Hematopoietic multipotent progenitor cell treated with erythropoietin and hydrocortisone succinate and interleukin-3 and kit ligand, for 17 days (in vitro differentiated cells): ENCODE measurements at regions not wholly inside any gene's neighbourhood (a gene's known extent, or its start where the extent isn't known, plus 50 kb on each side); places are given as distances from the start of the nearest gene placed in this dataset.
"Not testable (repeated sequence)": the region's sequence is repeated elsewhere in the genome, so short reads cannot be mapped to it uniquely, and the experiment has no call there.

Experiments
- DNase-seq: peaks from one replicate; pipeline ENCODE4 v3.0.0-alpha.2; 2015; ENCODE audit warnings: low spot score

DNA sequence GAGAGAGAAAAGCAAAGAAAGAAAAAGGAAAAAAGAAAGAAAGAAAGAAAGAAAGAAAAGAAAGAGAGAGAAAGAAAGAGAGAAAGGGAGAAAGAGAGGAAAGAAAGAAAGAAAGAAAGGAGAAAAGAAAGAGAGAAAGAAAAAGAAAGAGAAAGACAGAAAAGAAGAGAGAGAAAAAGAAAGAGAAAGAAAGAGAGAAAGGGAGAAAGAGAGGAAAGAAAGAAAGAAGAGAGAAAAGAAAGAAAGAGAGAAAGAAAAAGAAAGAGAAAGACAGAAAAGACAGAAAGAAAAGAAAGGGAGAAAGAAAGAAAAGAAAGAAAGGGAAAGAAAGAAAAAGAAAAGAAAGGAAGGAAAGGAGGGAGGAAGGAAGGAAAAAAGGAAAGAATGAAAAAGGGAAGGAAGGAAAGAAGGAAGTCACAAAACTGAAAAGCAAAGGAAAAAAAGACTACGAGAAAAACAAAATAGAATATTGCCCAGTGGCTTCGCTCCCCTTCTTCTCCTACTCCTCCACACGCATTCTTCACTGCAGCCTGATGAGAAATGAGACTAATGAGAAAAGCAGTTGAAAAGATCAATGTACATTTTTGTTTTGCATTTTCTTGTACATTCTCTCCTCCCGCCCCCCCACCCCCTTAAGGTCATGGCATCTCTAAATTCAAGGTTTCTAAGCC is 170.0 kb downstream of the SOD2 start:
- DNase-seq = no peak

DNA sequence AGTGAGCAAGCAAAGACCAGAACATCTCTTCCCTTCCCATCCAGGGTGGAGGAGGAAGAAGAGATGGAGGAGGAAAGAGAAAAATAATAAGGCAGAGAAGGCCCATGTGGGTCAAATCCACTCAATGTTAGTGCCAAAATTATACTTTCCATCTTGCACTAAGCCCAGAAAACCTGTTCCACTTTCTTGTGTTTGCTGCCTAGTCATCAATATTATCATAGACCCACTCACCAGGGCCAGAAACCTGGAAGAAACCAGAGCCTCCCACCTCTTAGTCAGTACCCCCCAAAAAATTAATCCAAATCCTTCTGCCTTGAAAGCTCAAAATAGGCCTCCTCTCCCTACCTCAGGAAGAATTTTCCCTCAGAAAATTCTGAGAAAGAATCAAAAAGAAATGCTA is 171.1 kb downstream of the SOD2 start:
- no peak for DNase-seq

DNA sequence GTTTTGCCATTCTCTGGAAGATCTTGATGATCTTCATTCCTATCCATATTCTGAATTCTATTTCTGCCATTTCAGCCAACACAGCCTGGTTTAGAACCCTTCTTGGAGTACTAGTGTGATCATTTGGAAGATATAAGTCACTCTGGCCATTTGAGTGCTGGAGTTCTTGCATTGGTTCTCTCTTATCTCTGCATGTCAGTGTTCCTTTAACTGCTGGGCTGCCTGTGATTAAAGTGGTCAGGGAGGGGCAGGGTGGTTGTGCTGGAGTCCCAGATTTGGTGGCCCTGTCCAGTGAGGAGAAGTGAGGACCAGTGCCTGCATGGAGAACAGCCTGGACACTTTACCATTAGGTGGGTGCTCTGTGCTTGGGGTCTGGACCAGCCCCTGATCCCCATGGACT is 173.0 kb downstream of the SOD2 start:
- DNase-seq = no peak

DNA sequence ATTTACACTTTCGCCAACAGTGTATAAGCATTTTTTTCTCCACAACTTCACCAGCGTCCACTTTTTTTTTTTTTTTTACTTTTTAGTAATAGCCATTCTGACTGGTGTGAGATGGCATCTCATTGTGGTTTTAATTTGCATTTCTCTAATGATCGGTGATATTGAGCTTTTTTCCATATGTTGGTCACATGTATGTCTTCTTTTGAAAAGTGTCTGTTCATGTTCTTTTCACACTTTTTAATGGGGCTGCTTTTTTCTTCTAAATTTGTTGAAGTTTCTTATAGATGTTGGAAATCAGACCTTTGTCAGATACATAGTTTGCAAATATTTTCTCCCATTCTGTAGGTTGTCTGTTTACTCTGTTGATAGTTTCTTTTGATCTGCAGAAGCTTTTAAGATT is 177.2 kb downstream of the SOD2 start:
- DNase-seq = not testable (repeated sequence)

DNA sequence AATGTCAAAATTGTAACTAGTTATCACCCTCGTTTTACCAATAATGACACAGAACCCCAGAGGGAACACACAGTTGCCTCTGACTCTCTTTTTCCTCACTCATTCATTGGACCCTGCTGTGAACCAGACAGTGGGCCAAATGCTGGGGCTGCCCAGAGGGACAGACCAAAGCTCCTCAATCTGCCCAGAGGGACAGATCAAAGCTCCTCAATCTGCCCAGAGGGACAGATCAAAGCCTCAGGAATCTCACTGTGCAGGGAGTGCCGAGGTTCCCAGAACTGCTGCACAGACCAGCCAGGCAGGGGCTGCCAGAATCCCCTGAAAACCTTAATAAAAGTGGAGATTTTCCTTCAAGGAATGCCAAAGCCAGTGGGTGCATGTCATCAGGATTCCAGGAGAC is 179.1 kb downstream of the SOD2 start:
- DNase-seq = no peak

DNA sequence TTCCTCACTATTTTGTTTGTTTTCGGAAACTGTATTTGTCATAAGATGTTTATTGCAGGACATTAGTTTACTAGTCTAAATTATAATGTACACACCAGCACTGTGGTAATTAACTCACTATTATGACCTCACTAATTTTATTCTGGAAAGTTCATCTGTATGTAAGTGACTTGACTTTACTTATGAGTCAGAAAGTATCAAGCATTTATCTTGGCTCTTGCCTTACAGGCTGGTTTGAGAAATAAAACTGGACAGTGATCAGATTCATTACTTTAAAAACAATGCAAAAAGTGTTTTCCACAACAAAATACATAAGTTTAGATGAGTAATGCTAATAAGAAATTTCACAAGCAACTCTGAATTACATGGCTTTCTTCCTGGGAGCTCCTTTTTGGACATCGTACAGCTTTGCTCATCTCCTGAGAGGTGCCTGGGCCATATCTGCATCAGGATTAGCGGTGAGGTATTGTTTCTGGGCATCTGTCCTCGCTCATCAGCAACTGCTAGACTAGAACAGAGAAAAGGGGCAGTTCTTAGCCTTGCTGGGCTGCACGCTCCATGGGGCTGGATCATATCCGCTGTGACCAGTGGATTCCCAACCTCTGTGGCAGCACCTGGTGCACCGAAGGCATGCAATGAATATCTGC is 179.8 kb downstream of the SOD2 start:
- no peak for DNase-seq

DNA sequence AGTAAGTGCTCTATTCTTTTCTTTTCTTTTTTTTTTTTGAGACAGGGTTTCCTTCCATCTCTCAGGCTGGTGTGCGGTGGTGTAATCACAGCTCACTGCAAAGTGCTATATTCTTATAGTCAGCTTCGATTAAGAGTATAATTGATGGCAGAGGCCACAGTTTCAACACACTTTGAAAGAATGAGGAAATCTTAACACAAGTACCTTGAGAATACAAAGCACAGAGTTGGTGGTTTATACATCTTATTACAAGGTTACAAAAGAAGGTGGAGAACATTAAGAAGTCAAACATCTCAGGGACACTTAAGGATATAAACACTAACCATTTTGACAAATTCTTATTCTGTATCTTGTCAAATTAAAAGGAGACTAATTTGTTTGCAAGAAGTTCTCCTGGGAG is 180.5 kb downstream of the SOD2 start:
- no peak for DNase-seq

DNA sequence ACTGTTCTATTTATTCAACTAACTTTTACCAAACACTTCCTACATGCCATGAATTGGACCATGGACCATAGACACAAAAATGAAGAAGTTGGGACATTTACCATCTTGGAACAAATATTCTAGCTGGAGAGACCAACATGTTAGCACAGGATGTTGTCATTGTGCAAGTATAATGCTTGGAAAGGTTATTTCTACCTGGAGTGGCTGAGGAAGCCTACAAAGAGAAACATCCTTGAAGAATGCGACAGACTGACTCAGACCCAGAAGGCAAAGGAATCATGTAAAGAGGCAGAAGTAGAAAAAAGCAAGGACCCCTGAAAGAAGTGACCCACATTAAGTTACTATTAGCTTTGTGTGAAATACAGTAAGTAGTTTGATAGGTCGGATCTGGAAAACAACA is 180.9 kb downstream of the SOD2 start:
- no peak for DNase-seq

DNA sequence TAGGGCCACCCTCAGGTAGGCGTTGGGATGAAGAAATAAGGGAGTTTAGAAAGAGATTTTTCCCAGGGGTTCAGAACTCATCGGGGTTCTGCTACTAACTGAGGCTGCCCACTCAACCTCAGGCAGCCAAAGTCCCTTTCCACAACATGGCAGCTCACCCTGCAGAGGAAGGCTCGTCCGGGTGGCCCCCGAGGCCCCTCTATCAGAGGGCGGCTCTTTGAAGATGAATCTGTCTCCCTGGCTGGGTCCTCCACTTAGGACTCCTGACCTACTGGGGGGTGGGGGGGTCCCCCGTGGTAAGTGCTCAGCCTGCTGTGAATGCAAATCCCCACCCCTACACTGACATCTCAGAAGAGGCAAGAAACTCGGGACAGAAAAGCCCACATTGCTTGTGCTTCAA is 182.9 kb downstream of the SOD2 start:
- DNase-seq = no peak

DNA sequence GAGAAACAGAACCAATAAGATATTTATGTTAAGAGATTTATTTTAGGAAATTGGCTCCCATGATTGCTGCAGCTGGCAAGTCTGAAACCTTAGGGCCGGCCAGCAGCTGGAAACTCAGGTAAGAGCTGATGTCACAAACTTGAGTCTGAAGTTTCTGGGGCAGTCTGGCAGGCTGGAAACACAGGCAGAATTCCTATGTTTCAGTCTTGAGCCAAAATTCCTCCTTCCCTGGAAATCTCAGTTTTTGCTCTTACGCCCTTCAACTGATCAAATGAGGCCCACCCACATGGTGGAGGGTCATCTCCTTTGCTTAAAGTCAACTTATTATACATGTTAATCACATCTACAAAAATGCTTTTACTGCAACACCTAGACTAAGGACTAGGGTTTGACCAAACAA is 184.1 kb downstream of the SOD2 start:
- DNase-seq = no peak

DNA sequence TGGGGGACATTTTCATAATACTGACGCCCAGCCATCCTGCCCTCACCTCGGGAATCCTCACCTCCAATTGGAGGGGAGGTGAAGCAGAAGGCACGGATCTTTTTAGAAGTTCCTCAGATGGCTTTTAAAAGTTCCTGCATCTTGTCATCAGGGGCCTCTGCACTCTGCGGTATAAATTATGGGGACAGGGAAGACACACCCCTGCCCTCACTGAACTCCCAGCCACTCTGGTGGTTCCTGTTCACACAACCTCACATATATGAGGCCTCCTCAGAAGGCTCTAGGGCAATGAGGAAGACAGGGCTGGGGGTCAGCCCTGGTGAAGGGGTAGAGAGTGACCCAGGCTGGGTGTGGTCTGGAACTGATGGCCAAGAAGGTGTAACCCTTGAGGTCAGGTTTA is 187.0 kb downstream of the SOD2 start:
- DNase-seq = no peak

DNA sequence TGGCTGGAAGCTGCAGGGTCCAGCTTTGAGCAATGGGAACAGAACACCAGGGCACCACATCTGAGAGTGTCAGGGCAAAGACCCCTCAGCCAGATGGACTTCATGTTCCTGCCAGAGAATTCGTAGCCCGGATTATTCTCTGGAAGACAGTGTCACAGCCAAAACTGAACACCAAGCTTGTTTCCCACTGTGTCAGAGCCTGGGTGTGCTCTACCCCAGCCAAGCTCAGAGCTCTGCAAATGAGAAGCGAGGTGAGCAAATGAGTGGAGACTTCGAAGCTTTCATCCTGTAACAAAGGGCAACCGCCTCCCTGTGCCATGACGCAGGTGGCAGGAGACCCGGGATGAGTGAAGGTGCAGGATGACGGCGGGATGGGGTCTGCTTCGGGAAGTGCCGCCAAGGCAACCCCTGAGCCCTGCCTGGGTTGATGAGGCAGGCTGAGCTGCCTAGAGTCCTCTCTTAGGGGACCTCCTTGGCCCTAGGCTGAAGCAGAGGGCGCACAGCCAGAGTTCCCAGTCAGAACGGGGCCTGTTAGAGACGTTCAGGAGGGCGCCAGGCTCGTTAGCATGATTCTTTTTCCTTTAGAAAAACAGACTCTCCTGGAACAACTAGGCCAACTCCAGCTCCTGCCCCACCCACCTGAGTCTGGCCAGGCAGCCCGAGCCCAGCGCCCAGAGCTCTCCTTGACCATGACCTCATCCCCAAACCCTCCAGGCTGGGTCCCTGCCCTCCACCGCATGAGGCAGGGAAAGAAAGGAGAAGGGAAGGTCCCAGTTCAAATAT is 187.7 kb downstream of the SOD2 start:
- DNase-seq = no peak

DNA sequence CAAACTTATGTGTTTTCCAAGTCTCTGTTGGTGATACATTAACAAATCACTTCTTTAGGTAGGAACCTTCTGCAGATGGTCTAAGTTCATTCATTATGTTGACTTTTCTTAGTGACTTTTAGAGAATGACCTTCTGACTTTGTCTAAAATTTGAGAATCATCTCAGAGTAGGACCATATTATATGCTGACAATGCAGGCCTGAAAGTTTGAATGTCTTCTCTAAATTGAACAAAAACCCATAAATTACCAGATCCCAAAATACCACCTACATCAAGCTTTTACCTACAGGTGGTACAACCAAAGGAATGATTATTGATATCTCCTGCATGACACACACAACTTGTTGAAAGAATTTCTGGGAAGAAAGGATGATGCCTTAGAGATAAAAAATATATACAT is 191.5 kb downstream of the SOD2 start:
- no peak for DNase-seq

DNA sequence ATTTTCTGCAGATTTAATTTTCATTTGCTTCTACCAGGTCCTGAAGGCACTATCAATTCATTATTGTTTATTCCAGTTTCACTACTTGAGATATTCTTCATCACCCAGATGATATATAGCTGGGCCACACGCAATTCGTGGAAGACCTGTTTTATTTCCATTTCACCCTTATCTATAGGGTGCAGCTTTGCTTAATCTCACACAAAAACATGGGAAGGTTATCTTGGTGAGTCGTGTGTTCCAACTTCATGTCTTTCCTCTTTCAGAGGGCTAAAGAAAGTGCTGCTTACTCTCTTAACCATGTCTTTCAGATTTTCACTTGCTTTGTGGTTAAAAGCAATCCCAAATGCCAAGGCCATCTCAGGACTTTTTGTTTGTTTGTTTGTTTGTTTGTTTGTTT is 194.0 kb downstream of the SOD2 start:
- peak; percentile 55 for DNase-seq

DNA sequence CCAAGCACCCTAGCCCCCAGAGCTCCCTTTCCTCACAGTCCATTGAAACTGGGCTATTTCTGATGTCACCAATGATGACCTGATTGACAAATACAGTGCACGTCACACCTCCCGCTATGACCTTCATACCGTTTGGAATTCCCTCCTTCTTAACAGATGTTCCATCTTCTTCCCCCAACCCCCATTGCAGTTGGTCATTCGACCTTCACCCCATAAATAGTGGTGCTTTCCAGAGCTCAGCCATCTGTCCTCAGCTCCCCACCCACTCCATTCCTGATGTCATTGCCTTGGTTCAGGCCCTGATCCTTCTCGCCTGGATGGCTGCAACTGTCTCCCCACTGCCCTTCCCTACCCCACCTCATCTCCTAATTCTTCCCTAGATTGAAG is 198.5 kb downstream of the SOD2 start:
- DNase-seq = no peak

DNA sequence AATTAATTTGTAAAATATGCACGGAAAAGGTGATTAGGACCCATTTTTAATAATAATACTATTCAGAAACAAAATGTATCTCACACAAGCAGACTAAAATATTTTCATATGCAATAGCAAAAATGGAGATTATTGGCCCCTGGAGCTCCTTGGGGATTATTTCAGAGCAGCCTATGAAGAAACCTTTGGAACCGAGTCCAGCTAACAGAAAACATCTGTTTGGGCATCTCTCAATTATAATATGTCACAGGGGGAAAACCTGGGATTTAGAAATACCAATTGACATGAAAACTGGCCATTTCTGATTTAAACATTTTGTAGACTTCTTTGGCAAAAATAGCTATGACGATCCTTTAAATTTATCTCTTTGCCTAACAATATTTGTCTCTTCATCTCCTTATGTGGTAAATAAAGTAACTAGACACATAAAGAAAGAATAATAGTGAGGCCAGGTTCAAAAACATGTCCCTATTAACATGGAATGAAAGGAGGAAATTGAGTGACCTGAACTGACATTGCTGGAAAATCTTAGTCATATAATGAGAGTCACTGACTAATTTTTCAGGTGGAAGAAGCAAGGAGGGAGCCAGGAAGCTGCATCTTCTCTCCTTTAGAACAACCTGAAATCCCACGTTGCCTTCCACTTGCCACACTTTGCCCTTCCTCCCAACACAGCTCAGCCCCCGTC is 199.0 kb downstream of the SOD2 start:
- no peak for DNase-seq

DNA sequence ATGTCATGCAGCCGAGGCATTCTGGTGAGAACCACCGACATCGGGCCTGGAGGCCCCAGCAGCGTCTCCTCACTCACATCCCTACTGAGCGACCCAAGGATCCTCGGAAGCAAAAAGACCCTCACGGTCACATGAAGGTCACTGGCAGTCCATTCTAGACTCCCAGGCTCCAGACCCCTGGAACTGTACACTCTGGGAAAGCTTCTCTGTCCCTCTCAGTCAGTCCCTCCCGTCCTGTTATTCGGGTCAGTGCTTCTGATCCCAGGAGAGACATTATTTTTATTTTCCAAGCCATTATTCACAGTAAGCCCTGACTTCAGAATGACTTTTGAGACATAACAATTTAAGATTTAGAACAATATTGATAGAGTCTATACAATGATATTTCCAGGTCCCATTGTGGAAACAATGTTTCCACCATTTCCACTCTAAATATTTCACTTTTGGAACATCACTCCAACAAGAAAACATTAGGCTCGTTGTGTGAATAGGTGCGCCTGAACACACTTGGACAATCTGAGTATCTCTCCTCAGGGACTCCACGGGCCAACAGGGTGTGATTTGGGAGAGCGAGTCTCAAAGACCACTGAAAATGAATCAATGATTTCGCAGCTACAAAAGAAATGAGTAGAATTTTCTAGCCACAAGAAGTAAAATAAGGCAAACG is 199.7 kb downstream of the SOD2 start:
- DNase-seq = no peak

DNA sequence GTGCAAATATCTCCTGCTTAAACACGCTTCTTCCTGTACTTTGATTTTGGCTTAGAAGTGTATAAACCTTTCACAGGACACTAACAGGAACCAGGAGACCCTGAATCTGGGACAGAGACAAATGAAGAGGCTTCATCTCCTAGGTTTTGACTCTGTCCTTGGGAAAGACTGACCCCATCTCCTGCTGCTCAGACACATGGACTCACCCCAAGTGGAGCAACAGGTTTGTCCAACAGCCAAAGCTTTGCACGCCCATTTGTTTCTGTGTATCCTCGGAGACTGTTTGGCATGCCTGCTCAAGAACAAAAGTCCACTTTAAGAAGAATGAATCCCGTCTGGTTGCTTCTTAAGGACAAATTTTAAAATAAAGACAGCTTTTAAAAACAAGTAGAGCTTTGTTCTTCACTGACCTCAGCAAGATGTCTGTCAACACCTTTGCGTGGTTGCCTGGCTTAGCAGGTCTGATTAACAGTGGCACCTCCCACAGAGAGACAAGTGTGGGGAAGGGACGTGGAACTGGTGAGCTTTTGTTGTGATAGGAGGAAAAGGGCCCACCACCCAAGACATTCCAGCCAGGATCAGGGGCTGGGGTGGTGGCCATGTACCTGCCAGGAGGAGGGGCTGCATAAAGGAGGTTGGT is 202.6 kb downstream of the SOD2 start:
- DNase-seq = no peak

DNA sequence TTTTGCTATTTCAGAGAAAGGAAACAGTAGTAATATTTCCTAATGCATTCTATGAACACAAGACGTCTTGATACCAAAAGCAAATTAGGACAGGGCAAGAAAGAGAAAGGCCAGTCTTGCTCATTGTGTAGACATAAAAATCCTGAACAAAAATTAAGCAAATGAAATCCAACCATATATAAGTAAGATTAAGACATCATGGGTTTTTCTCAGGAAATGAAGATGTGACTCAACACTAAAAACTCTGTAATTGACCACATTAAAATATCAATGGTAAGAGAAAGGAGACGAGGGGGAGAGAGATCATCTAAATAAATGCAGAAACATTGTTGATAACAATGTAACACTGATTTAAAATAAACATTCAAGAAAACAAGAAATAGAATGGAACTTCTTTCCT is 205.4 kb downstream of the SOD2 start:
- no peak for DNase-seq

DNA sequence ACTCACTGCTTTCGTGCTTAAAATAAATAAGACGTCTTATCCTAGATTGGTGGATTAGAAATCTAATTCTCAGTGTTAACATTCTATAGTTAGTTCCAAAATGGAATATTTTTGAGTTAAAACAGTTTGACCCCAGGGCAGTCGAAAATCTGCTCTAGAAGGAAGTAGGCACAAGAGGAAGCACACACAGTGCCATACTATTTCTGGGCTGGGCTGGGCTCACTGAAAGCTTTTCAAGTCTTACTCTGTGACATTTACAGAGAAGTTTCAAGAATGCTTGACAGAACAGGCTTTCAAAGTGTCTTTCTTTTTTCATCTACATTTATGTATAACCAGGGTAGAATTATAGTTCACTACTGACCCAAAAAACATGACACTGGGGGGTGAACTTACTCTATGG is 209.8 kb downstream of the SOD2 start:
- DNase-seq = no peak

DNA sequence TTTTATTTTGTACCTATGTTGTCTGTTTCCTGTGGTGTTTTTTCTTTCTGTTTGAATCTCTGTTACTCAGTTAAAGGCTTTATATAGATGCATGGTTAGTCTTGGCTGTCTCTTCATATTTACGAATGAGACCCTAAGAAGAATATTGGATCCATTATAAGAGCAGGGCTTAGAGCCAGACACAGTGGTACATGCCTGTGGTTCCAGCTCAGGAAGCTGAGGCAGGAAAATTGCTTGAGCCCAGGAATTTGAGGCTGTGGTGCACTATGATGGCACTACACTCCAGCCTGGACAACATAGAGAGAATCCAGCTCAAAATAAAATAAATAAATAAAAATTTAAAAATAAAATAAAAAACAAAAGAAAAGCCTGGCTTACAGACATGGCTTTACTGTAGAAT is 211.1 kb downstream of the SOD2 start:
- no peak for DNase-seq

DNA sequence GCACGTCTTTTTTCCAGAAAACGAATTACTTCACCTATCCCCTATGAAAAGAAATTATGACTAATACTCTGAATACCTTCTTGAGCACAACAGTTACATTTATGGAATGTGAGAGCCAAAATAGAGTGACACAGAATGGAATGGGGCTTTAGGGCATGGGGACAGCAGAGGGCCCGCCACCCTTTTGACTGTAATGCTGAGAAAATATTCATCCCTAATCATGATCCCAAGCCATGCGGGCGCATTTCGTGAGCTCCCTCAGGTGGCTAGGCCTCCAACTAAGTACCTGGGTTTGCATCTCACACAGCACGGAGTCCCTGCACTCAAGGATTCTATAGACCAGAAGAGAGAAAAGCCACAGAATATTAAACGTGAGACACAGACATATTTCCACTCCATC is 212.6 kb downstream of the SOD2 start:
- DNase-seq = no peak
